B cell (primary cell): ENCODE measurements at regions not wholly inside any gene's neighbourhood (a gene's known extent, or its start where the extent isn't known, plus 50 kb on each side); places are given as distances from the start of the nearest gene placed in this dataset.

Source experiments
- ATAC-seq: fragments of 200-7000 bp; cut with Tn5 transposase; one replicate; pipeline ENCODE4 v1.10.0; 2021; ENCODE audit warnings: low read depth, mild to moderate bottlenecking, moderate number of reproducible peaks, moderate library complexity
- CTCF ChIA-PET: fragments of 350-600 bp; sonication (Branson Sonifier 250); formaldehyde crosslinking; loops from one replicate; lab custom pipeline; 2021; ENCODE audit warnings: antibody characterized with exemption, inconsistent platforms; lab: Charles Lee
- POLR2A ChIA-PET: fragments of 350-600 bp; sonication (Branson Sonifier 250); formaldehyde crosslinking; loops from one replicate; lab custom pipeline; 2021; ENCODE audit warnings: antibody characterized with exemption; lab: Charles Lee
- DNase-seq: peaks from one replicate; pipeline ENCODE4 v3.0.0; 2013
- H2AFZ ChIP-seq: 2 replicates; pipeline ENCODE4 v1.6.1; 2012; ENCODE audit warnings: mild to moderate bottlenecking, low read depth, low read length; ENCODE audit not compliant: insufficient read depth, poor library complexity, severe bottlenecking
- H3K27ac ChIP-seq, 2 donors: 1 replicate in 1 of 2; 2 replicates in 1 of 2; pipeline ENCODE4 v1.5.1; 2012 to 2013; ENCODE audit warnings: low read length in 2 of 2, mild to moderate bottlenecking in 2 of 2, moderate library complexity in 1 of 2
- H3K27me3 ChIP-seq, 4 experiments: fragments of 200-600 bp in 1 of 4; sonication (generic) in 1 of 4; replicated peaks in 1 of 4; 1 replicate in 2 of 4; 2 replicates in 2 of 4; pipeline versions ENCODE4 v1.6.1 to v1.7.0; 2013 to 2016; ENCODE audit warnings: low read length in 3 of 4, mild to moderate bottlenecking in 2 of 4, mixed read lengths in 1 of 4, moderate library complexity in 1 of 4; ENCODE audit not compliant: insufficient read depth in 4 of 4, control insufficient read depth in 3 of 4; ENCODE audit errors: control extremely low read depth in 1 of 4
- H3K36me3 ChIP-seq, 2 experiments: replicated peaks in 1 of 2; 1 replicate in 1 of 2; 2 replicates in 1 of 2; pipeline versions ENCODE4 v1.6.1 to v1.7.1; 2013; ENCODE audit warnings: low read length in 1 of 2; ENCODE audit not compliant: insufficient read depth in 2 of 2, control insufficient read depth in 1 of 2; ENCODE audit errors: control extremely low read depth in 1 of 2, extremely low read depth in 1 of 2
- H3K4me1 ChIP-seq, 2 donors: fragments of 200-600 bp in 1 of 2; sonication (generic) in 1 of 2; 1 replicate in 1 of 2; 2 replicates in 1 of 2; pipeline versions ENCODE4 v1.5.1 to v1.6.1; 2013 to 2017; ENCODE audit warnings: low read length in 2 of 2; ENCODE audit not compliant: control insufficient read depth in 2 of 2, insufficient read depth in 2 of 2
- H3K4me2 ChIP-seq: replicated peaks from 2 replicates; pipeline ENCODE3; 2012; ENCODE audit warnings: mild to moderate bottlenecking, low read depth, low read length; ENCODE audit not compliant: poor library complexity, severe bottlenecking
- H3K4me3 ChIP-seq, 5 experiments: fragments of 200-600 bp in 1 of 5; sonication (generic) in 1 of 5; 1 replicate in 3 of 5; 2 replicates in 2 of 5; pipeline versions ENCODE4 v1.5.1 to v1.7.0; 2011 to 2016; ENCODE audit warnings: low read length in 4 of 5, mild to moderate bottlenecking in 4 of 5, low read depth in 2 of 5, control low read depth in 1 of 5, moderate library complexity in 1 of 5; ENCODE audit not compliant: insufficient read depth in 1 of 5; ENCODE audit errors: control extremely low read depth in 1 of 5, extremely low read depth in 1 of 5
- H3K79me2 ChIP-seq: fragments of 200-600 bp; sonication (generic); one replicate; pipeline ENCODE4 v1.6.0; 2016; ENCODE audit warnings: low read length; ENCODE audit not compliant: control insufficient read depth, insufficient read depth
- H3K9ac ChIP-seq: fragments of 200-600 bp; sonication (generic); 2 replicates; pipeline ENCODE4 v1.6.1; 2017; ENCODE audit warnings: mild to moderate bottlenecking, low read length, moderate library complexity
- H3K9me3 ChIP-seq, 3 donors: one replicate each; pipeline versions ENCODE4 v1.6.1 to v1.7.1; 2013; ENCODE audit warnings: low read length in 2 of 3; ENCODE audit not compliant: control insufficient read depth in 2 of 3, insufficient read depth in 1 of 3; ENCODE audit errors: control extremely low read depth in 1 of 3
- H4K20me1 ChIP-seq: 2 replicates; pipeline ENCODE4 v1.6.0; 2012; ENCODE audit warnings: mild to moderate bottlenecking, low read length; ENCODE audit not compliant: insufficient read depth, control insufficient read depth, poor library complexity, severe bottlenecking
- H3K27ac Mint-ChIP-seq: one replicate; pipeline ENCODE4 v1.8.0; 2021; ENCODE audit warnings: mixed read lengths
- H3K27me3 Mint-ChIP-seq: one replicate; pipeline ENCODE4 v1.8.0; 2021; ENCODE audit warnings: mixed read lengths
- H3K4me1 Mint-ChIP-seq: one replicate; pipeline ENCODE4 v1.8.0; 2021; ENCODE audit warnings: mixed read lengths
- H3K4me3 Mint-ChIP-seq: one replicate; pipeline ENCODE4 v1.8.0; 2021; ENCODE audit warnings: mixed read lengths
- H3K9me3 Mint-ChIP-seq: one replicate; pipeline ENCODE4 v1.8.0; 2022; ENCODE audit warnings: mixed read lengths; ENCODE audit not compliant: insufficient read depth
- CTCF ChIP-seq: fragments of 200-600 bp; IDR thresholded peaks from one replicate; pipeline ENCODE4 v1.8.0; 2022; ENCODE audit warnings: antibody characterized with exemption, mild to moderate bottlenecking
- EZH2 ChIP-seq: IDR thresholded peaks from 2 replicates; pipeline ENCODE4 v1.6.1; 2012; ENCODE audit warnings: borderline replicate concordance, low read depth, mild to moderate bottlenecking, moderate library complexity, low read length; ENCODE audit not compliant: insufficient read depth, poor library complexity, severe bottlenecking
- WGBS: methylation state at CpG from one replicate; pipeline ENCODE4 v1.1.5; 2013; ENCODE audit warnings: missing lambda C conversion rate; ENCODE audit not compliant: insufficient coverage; 5-methylcytosine and 5-hydroxymethylcytosine counted together
- intact Hi-C: fragments of 100-400 bp; cut with micrococcal nuclease; formaldehyde crosslinking; loops from one replicate; pipeline ENCODE4 v1.10.0; 2022

GRCh38 chr5:130710596-130710995 lies 454.5 kb downstream of the HINT1 start:
- CTCF ChIA-PET: interaction anchor here (1.3 kb wide), 1 partner anchor 12 kb away, joined by 3 read pairs; no protein-coding TSS in a partner anchor
- Histone ChIP-seq H3K4me2 (no peak overlapping the region), H3K4me1 (no peaks in the 10 kb centered on the region), H3K36me3 (no peaks in the 10 kb centered on the region), H2AFZ (no peak overlapping the region), H3K27ac (no peak overlapping the region), H3K27me3 (no peaks in the 10 kb centered on the region), H4K20me1 (no peaks in the 10 kb centered on the region), H3K9me3 (no peaks in the 10 kb centered on the region), H3K4me3 (no peak overlapping the region), H3K79me2 (no peaks in the 10 kb centered on the region), H3K9ac (no peak overlapping the region)
- intact Hi-C loops: no loop called here
- no peak for ATAC-seq
- no peak overlapping the region for H3K4me3 Mint-ChIP-seq
- POLR2A ChIA-PET: no interaction called here
- no peak for DNase-seq
- no peak overlapping the region for H3K27ac Mint-ChIP-seq
- H3K27me3 Mint-ChIP-seq: peaks cover 4% of the 10 kb centered on the region
- TF ChIP-seq EZH2 (no peak), CTCF (no peak)
- no peaks in the 10 kb centered on the region for H3K9me3 Mint-ChIP-seq
- WGBS: 80% methylated on average over 4 of the region's 4 CpGs
- no peaks in the 10 kb centered on the region for H3K4me1 Mint-ChIP-seq

GRCh38 chr5:130708754-130709153 lies 456.3 kb downstream of the HINT1 start:
- no peak for ATAC-seq
- DNase-seq: no peak

More at GRCh38 chr5:130708754-130709153, 456.3 kb downstream of the HINT1 start:
- no peaks in the 10 kb centered on the region for H3K9me3 Mint-ChIP-seq
- H3K4me3 Mint-ChIP-seq: no peak overlapping the region
- ChIA-PET POLR2A (no interaction called here), CTCF (no interaction called here)
- intact Hi-C loops: no loop called here
- Histone ChIP-seq H3K27ac (no peak overlapping the region), H2AFZ (no peak overlapping the region), H3K4me1 (no peaks in the 10 kb centered on the region), H3K9ac (no peak overlapping the region), H3K4me2 (no peak overlapping the region), H3K9me3 (no peaks in the 10 kb centered on the region), H3K4me3 (no peak overlapping the region), H3K27me3 (no peaks in the 10 kb centered on the region), H4K20me1 (no peaks in the 10 kb centered on the region), H3K79me2 (no peaks in the 10 kb centered on the region), H3K36me3 (no peaks in the 10 kb centered on the region)
- TF ChIP-seq EZH2 (no peak), CTCF (no peak)
- peaks cover 4% of the 10 kb centered on the region for H3K27me3 Mint-ChIP-seq
- H3K4me1 Mint-ChIP-seq: no peaks in the 10 kb centered on the region
- H3K27ac Mint-ChIP-seq: no peak overlapping the region
- WGBS: 14% methylated on average over 1 of the region's 3 CpGs
